ENCODE measurements at regions not wholly inside any gene's neighbourhood (a gene's known extent, or its start where the extent isn't known, plus 50 kb on each side); places are given as distances from the start of the nearest gene placed in this dataset. TPM values are rescaled to one million over a fixed set of nuclear protein-coding genes. Genes with fewer than 3 reads are reported as not detected.
A peak's percentile ranks its signal among the peaks of the same experiment; 100 is the strongest.
"Not testable (repeated sequence)": the region's sequence is repeated elsewhere in the genome, so short reads cannot be mapped to it uniquely, and the experiment has no call there.

- no peak overlapping the region for H3K27ac ChIP-seq (ENCODE audit: low read depth, low read length)
- no CpG with 5 or more reads among the region's 1 CpG for WGBS (ENCODE audit: insufficient coverage)
- H3K4me1 ChIP-seq (ENCODE audit: control insufficient read depth, insufficient read depth, low read length): no peaks in the 10 kb centered on the region
- H3K27me3 ChIP-seq (ENCODE audit: control insufficient read depth, insufficient read depth, low read length): no peaks in the 10 kb centered on the region
- DNase-seq (ENCODE audit: low read depth in 4 of 6, low spot score in 6 of 6): no peak
- no peak overlapping the region for H3K4me3 ChIP-seq (ENCODE audit: low read depth, low read length)
- no peaks in the 10 kb centered on the region for H3K36me3 ChIP-seq (ENCODE audit: control insufficient read depth, insufficient read depth, low read length)
- H3K9me3 ChIP-seq (ENCODE audit: control insufficient read depth, insufficient read depth, low read length): no peaks in the 10 kb centered on the region
These were observed 59.7 kb upstream of the CACHD1 start for GRCh38 chr1:64410217-64410616.

DNA sequence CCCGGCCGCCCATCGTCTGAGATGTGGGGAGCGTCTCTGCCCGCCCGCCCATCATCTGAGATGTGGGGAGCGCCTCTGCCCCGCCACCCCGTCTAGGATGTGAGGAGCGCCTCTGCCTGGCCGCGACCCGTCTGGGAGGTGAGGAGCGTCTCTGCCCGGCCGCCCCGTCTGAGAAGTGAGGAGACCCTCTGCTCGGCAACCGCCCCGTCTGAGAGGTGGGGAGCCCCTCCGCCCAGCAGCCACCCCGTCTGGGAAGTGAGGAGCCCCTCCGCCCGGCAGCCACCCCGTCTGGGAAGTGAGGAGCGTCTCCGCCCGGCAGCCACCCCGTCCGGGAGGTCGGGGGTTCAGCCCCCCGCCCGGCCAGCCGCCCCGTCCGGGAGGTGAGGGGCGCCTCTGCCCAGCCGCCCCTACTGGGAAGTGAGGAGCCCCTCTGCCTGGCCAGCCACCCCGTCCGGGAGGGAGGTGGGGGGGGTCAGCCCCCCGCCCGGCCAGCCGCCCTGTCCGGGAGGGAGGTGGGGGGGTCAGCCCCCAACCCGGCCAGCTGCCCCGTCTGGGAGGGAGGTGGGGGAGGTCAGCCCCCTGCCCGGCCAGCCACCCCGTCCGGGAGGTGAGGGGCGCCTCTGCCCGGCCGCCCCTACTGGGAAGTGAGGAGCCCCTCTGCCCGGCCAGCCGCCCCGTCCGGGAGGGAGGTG, 54.9 kb upstream of the CACHD1 start:
- H3K27ac ChIP-seq (ENCODE audit: low read depth, low read length); H3K27me3 ChIP-seq (ENCODE audit: control insufficient read depth, insufficient read depth, low read length); H3K9me3 ChIP-seq (ENCODE audit: control insufficient read depth, insufficient read depth, low read length); H3K4me3 ChIP-seq (ENCODE audit: low read depth, low read length); H3K4me1 ChIP-seq (ENCODE audit: control insufficient read depth, insufficient read depth, low read length); H3K36me3 ChIP-seq (ENCODE audit: control insufficient read depth, insufficient read depth, low read length); DNase-seq (ENCODE audit: low read depth in 4 of 6, low spot score in 6 of 6): not testable (repeated sequence)
- over 99% methylated on average over 22 of the region's 56 CpGs for WGBS (ENCODE audit: insufficient coverage)

DNA sequence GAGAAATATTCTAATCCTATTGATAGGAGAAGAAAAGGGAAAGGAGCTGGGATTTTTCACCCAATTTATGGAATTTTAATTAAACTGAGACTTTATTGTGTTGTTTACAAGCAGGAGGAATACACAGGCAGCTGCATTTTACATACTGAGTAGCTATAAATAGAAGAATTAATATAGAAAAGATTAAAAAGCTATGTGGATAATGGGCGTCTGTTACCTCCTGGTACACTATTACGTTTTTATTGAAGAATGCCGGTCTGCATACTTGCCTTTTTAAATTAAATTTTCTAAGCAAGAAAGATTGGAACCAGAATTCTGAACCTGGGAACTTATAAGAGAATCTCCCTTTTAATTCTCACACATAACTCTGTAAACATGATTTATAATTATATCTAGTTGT, 52.1 kb upstream of the CACHD1 start:
- DNase-seq (ENCODE audit: low read depth in 4 of 6, low spot score in 6 of 6): peak in 1 of 6 donors; percentile 71
- WGBS (ENCODE audit: insufficient coverage): no CpG with 5 or more reads among the region's 3 CpGs
- no peaks in the 10 kb centered on the region for H3K4me1 ChIP-seq (ENCODE audit: control insufficient read depth, insufficient read depth, low read length)
- H3K36me3 ChIP-seq (ENCODE audit: control insufficient read depth, insufficient read depth, low read length): no peaks in the 10 kb centered on the region
- no peak overlapping the region for H3K27ac ChIP-seq (ENCODE audit: low read depth, low read length)
- no peaks in the 10 kb centered on the region for H3K27me3 ChIP-seq (ENCODE audit: control insufficient read depth, insufficient read depth, low read length)
- H3K4me3 ChIP-seq (ENCODE audit: low read depth, low read length): no peak overlapping the region
- H3K9me3 ChIP-seq (ENCODE audit: control insufficient read depth, insufficient read depth, low read length): no peaks in the 10 kb centered on the region

Small RNAs in the stretch of these regions (small RNA-seq; reads per million reads assigned to genes)
- gene RNU7-62P (ENCODE audit: low replicate concordance): not detected
